IMR-90 (cell line): ENCODE measurements at regions not wholly inside any gene's neighbourhood (a gene's known extent, or its start where the extent isn't known, plus 50 kb on each side); places are given as distances from the start of the nearest gene placed in this dataset.

Experiments used
- ATAC-seq: fragments of 200-7000 bp; cut with Tn5 transposase; 2 replicates; pipeline ENCODE4 v1.9.1; 2020; ENCODE audit warnings: low read depth, mild to moderate bottlenecking, moderate library complexity
- BruUV-seq: library from RNA; stranded (reverse); fragments of 400-500 nt; replicated peaks from 2 replicates; lab custom pipeline; 2021; lab: Mats Ljungman, UMichigan
- CTCF ChIA-PET: fragments of 300-600 bp; formaldehyde crosslinking; extraction: SDS; loops from one replicate; lab custom pipeline; 2021; ENCODE audit warnings: antibody characterized with exemption; lab: Yijun Ruan, JAX
- POLR2A ChIA-PET: fragments of 300-600 bp; sonication (Branson Sonifier 250); formaldehyde crosslinking; loops from one replicate; lab custom pipeline; 2022; ENCODE audit warnings: antibody characterized with exemption; ENCODE audit not compliant: unreplicated experiment; lab: Charles Lee
- DNase-seq: peaks from one replicate; pipeline ENCODE4 v3.0.0; 2013
- H2AFZ ChIP-seq: replicated peaks from 2 replicates; pipeline ENCODE3; 2013; ENCODE audit warnings: low read length, mild to moderate bottlenecking; ENCODE audit not compliant: poor library complexity
- H2AK5ac ChIP-seq: 2 replicates; pipeline ENCODE4 v1.6.1; 2013; ENCODE audit warnings: low read depth, low read length, inconsistent platforms
- H2AK9ac ChIP-seq: replicated peaks from 2 replicates; pipeline ENCODE3; 2013; ENCODE audit warnings: mild to moderate bottlenecking, low read depth, low read length, moderate library complexity; ENCODE audit not compliant: poor library complexity
- H2BK120ac ChIP-seq: 2 replicates; pipeline ENCODE4 v1.6.1; 2013; ENCODE audit warnings: low read depth, low read length, inconsistent platforms
- H2BK15ac ChIP-seq: 3 replicates; pipeline ENCODE4 v1.6.1; 2013; ENCODE audit warnings: low read depth, low read length, inconsistent platforms
- H2BK20ac ChIP-seq: 2 replicates; pipeline ENCODE4 v1.6.1; 2013; ENCODE audit warnings: low read depth, mild to moderate bottlenecking, inconsistent platforms, low read length, moderate library complexity
- H2BK5ac ChIP-seq: 2 replicates; pipeline ENCODE4 v1.6.1; 2013; ENCODE audit warnings: mild to moderate bottlenecking, low read depth, low read length, inconsistent platforms; ENCODE audit not compliant: poor library complexity, severe bottlenecking
- H3K14ac ChIP-seq: replicated peaks from 2 replicates; pipeline ENCODE4 v1.6.1; 2013; ENCODE audit warnings: low read depth, low read length, inconsistent platforms
- H3K18ac ChIP-seq: 2 replicates; pipeline ENCODE4 v1.6.1; 2013; ENCODE audit warnings: low read depth, low read length, control low read depth
- H3K23ac ChIP-seq: 2 replicates; pipeline ENCODE4 v1.6.1; 2013; ENCODE audit warnings: low read depth, low read length, inconsistent platforms
- H3K27ac ChIP-seq: 2 replicates; pipeline ENCODE4 v1.5.1; 2013; ENCODE audit warnings: mild to moderate bottlenecking, control low read depth, low read length; ENCODE audit not compliant: insufficient read depth
- H3K27me3 ChIP-seq: 2 replicates; pipeline ENCODE4 v1.6.1; 2013; ENCODE audit warnings: low read length; ENCODE audit not compliant: control insufficient read depth, insufficient read depth
- H3K36me3 ChIP-seq: 2 replicates; pipeline ENCODE4 v1.6.1; 2013; ENCODE audit warnings: low read length, mixed read lengths; ENCODE audit not compliant: control insufficient read depth, insufficient read depth
- H3K4ac ChIP-seq: 2 replicates; pipeline ENCODE4 v1.6.1; 2013; ENCODE audit warnings: low read depth, low read length, inconsistent platforms
- H3K4me1 ChIP-seq: 2 replicates; pipeline ENCODE4 v1.6.1; 2013; ENCODE audit warnings: low read length, mixed read lengths; ENCODE audit not compliant: control insufficient read depth, insufficient read depth
- H3K4me2 ChIP-seq: 2 replicates; pipeline ENCODE4 v1.6.1; 2013; ENCODE audit warnings: low read depth, mild to moderate bottlenecking, control low read depth, low read length, moderate library complexity
- H3K4me3 ChIP-seq: 2 replicates; pipeline ENCODE4 v1.5.1; 2013; ENCODE audit warnings: low read depth, mild to moderate bottlenecking, control low read depth, low read length, moderate library complexity; ENCODE audit not compliant: insufficient read depth
- H3K56ac ChIP-seq: 2 replicates; pipeline ENCODE4 v1.6.1; 2013; ENCODE audit warnings: low read length, inconsistent platforms; ENCODE audit not compliant: insufficient read depth; ENCODE audit errors: extremely low read depth
- H3K79me1 ChIP-seq, 2 experiments: 2 replicates each; pipeline ENCODE4 v1.6.1; 2013; ENCODE audit warnings: low read length in 2 of 2, inconsistent platforms in 1 of 2, low read depth in 1 of 2
- H3K9ac ChIP-seq: 2 replicates; pipeline ENCODE4 v1.6.1; 2013; ENCODE audit warnings: low read depth, low read length, control low read depth
- H3K9me1 ChIP-seq: 2 replicates; pipeline ENCODE4 v1.6.1; 2013; ENCODE audit warnings: low read length, inconsistent platforms; ENCODE audit not compliant: insufficient read depth
- H3K9me3 ChIP-seq: 2 replicates; pipeline ENCODE4 v1.6.1; 2013; ENCODE audit warnings: low read length; ENCODE audit not compliant: control insufficient read depth, insufficient read depth
- H4K20me1 ChIP-seq: 2 replicates; pipeline ENCODE4 v1.6.1; 2013; ENCODE audit warnings: low read length, inconsistent platforms; ENCODE audit not compliant: insufficient read depth
- H4K5ac ChIP-seq: 2 replicates; pipeline ENCODE4 v1.6.1; 2013; ENCODE audit warnings: mild to moderate bottlenecking, low read depth, low read length, control low read depth
- H4K8ac ChIP-seq, 2 experiments: 2 replicates each; pipeline ENCODE4 v1.6.1; 2013; ENCODE audit warnings: low read depth in 2 of 2, low read length in 2 of 2, control low read depth in 1 of 2, inconsistent platforms in 1 of 2
- H4K91ac ChIP-seq: 2 replicates; pipeline ENCODE4 v1.6.1; 2013; ENCODE audit warnings: low read depth, low read length, inconsistent platforms; ENCODE audit not compliant: insufficient read depth
- BHLHE40 ChIP-seq: fragments of 150-350 bp; IDR thresholded peaks from 2 replicates; pipeline ENCODE4 v1.6.1; 2016; ENCODE audit warnings: mild to moderate bottlenecking, low read depth, low read length
- CEBPB ChIP-seq: IDR thresholded peaks from 2 replicates; pipeline ENCODE4 v1.6.1; 2012; ENCODE audit warnings: low read depth, low read length, improper control_type of control experiment
- CHD1 ChIP-seq: IDR thresholded peaks from 2 replicates; pipeline ENCODE4 v1.6.1; 2012; ENCODE audit warnings: low read depth, low read length, improper control_type of control experiment
- FOS ChIP-seq: fragments of 150-350 bp; IDR thresholded peaks from 2 replicates; pipeline ENCODE4 v1.6.1; 2016; ENCODE audit warnings: low read depth, low read length
- MAFK ChIP-seq: IDR thresholded peaks from 2 replicates; pipeline ENCODE4 v1.6.1; 2012; ENCODE audit warnings: low read depth, low read length, improper control_type of control experiment
- MAZ ChIP-seq: IDR thresholded peaks from 2 replicates; pipeline ENCODE4 v1.6.1; 2012; ENCODE audit warnings: low read depth, mild to moderate bottlenecking, low read length, improper control_type of control experiment, moderate library complexity, borderline replicate concordance
- MXI1 ChIP-seq: IDR thresholded peaks from 2 replicates; pipeline ENCODE4 v1.6.1; 2012; ENCODE audit warnings: low read depth, mild to moderate bottlenecking, low read length, moderate library complexity, borderline replicate concordance
- NFE2L2 ChIP-seq: fragments of 150-350 bp; IDR thresholded peaks from 2 replicates; pipeline ENCODE4 v1.6.1; 2016; ENCODE audit warnings: low read depth, mild to moderate bottlenecking, low read length
- POLR2A ChIP-seq: IDR thresholded peaks from 2 replicates; pipeline ENCODE4 v1.6.1; 2012; ENCODE audit warnings: mild to moderate bottlenecking, low read depth, low read length
- RAD21 ChIP-seq: IDR thresholded peaks from 2 replicates; pipeline ENCODE4 v1.6.1; 2012; ENCODE audit warnings: low read length, improper control_type of control experiment
- RCOR1 ChIP-seq: IDR thresholded peaks from 2 replicates; pipeline ENCODE4 v1.6.1; 2012; ENCODE audit warnings: mild to moderate bottlenecking, low read length, improper control_type of control experiment; ENCODE audit not compliant: insufficient replicate concordance
- RFX5 ChIP-seq: IDR thresholded peaks from 2 replicates; pipeline ENCODE4 v1.8.0; 2012; ENCODE audit warnings: low read depth, mild to moderate bottlenecking, low read length, moderate library complexity
- SMC3 ChIP-seq: fragments of 150-350 bp; IDR thresholded peaks from 2 replicates; pipeline ENCODE4 v1.6.1; 2016; ENCODE audit warnings: low read depth, mild to moderate bottlenecking, antibody characterized with exemption, low read length, moderate library complexity
- WGBS, 2 experiments: methylation state at CpG; one replicate each; pipeline versions ENCODE4 v1.1.5 to v1.1.7; 2013; ENCODE audit warnings: missing lambda C conversion rate in 2 of 2; ENCODE audit not compliant: insufficient read length in 1 of 2; ENCODE audit errors: extremely low coverage in 2 of 2; 5-methylcytosine and 5-hydroxymethylcytosine counted together
- dilution Hi-C: fragments of 300-500 bp; cut with HindIII; formaldehyde crosslinking; loops from one replicate; pipeline ENCODE4 v1.14.3; 2018; ENCODE audit warnings: low sequenced_read_pairs; ENCODE audit not compliant: unreplicated experiment
- in situ Hi-C: fragments of 300-500 bp; cut with MboI; formaldehyde crosslinking; loops from 3 replicates; pipeline ENCODE4 v1.14.3; 2019; ENCODE audit warnings: low sequenced_read_pairs, inconsistent platforms, mixed read lengths
- intact Hi-C: fragments of 100-400 bp; cut with micrococcal nuclease; formaldehyde crosslinking; loops from 2 replicates; pipeline ENCODE4 v1.10.0; 2022
- TF ChIP-seq, protein P1 (sequence below): fragments of 150-350 bp; IDR thresholded peaks from 2 replicates; pipeline ENCODE4 v1.6.1; 2017; ENCODE audit warnings: mild to moderate bottlenecking, antibody characterized with exemption, low read length, low read depth
- TF ChIP-seq, protein P2 (sequence below): fragments of 150-350 bp; IDR thresholded peaks from 2 replicates; pipeline ENCODE4 v1.6.1; 2016; ENCODE audit warnings: low read depth, mild to moderate bottlenecking, low read length, moderate library complexity, borderline replicate concordance
- TF ChIP-seq, protein P3 (sequence below): conservative IDR thresholded peaks from 2 replicates; pipeline ENCODE4 v1.5.1; 2012; ENCODE audit warnings: mild to moderate bottlenecking, low read depth, low read length, improper control_type of control experiment

DNA sequence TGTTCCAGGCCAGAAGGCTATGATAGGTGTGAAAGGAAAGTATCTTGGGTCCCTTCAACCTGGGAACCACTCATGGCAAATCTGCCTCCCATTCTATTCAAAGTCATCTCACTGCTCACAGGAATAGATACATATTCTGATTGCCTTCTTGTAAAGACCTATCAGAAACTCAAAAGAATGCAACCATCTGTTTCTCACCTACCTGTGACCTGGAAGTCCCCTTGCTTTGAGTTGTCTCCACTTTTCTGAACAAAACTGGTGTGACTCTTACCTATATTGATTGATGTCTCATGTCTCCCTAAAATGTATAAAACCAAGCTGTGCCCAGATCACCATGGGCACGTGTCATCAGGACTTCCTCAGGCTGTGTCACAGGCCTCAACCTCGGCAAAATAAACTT is 1149.3 kb downstream of the NSUN3 start:
- intact Hi-C loops, result no loop called here
- Histone ChIP-seq H4K20me1 (no peaks in the 10 kb centered on the region), H2AFZ (no peak overlapping the region), H2BK120ac (no peak overlapping the region), H3K9me3 (no peaks in the 10 kb centered on the region), H3K18ac (no peak overlapping the region), H2BK15ac (no peak overlapping the region), H2AK9ac (no peak overlapping the region), H3K56ac (no peak overlapping the region), H2AK5ac (no peak overlapping the region), H3K27me3 (no peaks in the 10 kb centered on the region), H4K8ac (no peak overlapping the region), H3K14ac (no peak overlapping the region), H3K23ac (no peak overlapping the region), H3K9me1 (no peaks in the 10 kb centered on the region), H2BK20ac (no peak overlapping the region), H4K91ac (no peak overlapping the region), H3K9ac (no peak overlapping the region), H3K36me3 (no peaks in the 10 kb centered on the region), H3K79me1 (no peaks in the 10 kb centered on the region), H3K4me1 (no peaks in the 10 kb centered on the region), H3K4me3 (no peak overlapping the region), H3K27ac (no peak overlapping the region), H3K4me2 (no peak overlapping the region), H3K4ac (no peak overlapping the region), H4K5ac (no peak overlapping the region), H2BK5ac (no peak overlapping the region)
- in situ Hi-C loops, result no loop called here
- TF ChIP-seq RCOR1 (no peak), NFE2L2 (no peak), POLR2A (no peak), FOS (no peak), MAFK (no peak), CHD1 (no peak), BHLHE40 (no peak), SMC3 (no peak), RAD21 (no peak), CEBPB (no peak), MAZ (no peak), MXI1 (no peak), RFX5 (no peak)
- TF ChIP-seq, protein P1, sequence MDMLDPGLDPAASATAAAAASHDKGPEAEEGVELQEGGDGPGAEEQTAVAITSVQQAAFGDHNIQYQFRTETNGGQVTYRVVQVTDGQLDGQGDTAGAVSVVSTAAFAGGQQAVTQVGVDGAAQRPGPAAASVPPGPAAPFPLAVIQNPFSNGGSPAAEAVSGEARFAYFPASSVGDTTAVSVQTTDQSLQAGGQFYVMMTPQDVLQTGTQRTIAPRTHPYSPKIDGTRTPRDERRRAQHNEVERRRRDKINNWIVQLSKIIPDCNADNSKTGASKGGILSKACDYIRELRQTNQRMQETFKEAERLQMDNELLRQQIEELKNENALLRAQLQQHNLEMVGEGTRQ, result no peak
- TF ChIP-seq, protein P2, sequence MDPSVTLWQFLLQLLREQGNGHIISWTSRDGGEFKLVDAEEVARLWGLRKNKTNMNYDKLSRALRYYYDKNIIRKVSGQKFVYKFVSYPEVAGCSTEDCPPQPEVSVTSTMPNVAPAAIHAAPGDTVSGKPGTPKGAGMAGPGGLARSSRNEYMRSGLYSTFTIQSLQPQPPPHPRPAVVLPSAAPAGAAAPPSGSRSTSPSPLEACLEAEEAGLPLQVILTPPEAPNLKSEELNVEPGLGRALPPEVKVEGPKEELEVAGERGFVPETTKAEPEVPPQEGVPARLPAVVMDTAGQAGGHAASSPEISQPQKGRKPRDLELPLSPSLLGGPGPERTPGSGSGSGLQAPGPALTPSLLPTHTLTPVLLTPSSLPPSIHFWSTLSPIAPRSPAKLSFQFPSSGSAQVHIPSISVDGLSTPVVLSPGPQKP, result no peak
- TF ChIP-seq, protein P3, sequence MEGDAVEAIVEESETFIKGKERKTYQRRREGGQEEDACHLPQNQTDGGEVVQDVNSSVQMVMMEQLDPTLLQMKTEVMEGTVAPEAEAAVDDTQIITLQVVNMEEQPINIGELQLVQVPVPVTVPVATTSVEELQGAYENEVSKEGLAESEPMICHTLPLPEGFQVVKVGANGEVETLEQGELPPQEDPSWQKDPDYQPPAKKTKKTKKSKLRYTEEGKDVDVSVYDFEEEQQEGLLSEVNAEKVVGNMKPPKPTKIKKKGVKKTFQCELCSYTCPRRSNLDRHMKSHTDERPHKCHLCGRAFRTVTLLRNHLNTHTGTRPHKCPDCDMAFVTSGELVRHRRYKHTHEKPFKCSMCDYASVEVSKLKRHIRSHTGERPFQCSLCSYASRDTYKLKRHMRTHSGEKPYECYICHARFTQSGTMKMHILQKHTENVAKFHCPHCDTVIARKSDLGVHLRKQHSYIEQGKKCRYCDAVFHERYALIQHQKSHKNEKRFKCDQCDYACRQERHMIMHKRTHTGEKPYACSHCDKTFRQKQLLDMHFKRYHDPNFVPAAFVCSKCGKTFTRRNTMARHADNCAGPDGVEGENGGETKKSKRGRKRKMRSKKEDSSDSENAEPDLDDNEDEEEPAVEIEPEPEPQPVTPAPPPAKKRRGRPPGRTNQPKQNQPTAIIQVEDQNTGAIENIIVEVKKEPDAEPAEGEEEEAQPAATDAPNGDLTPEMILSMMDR, result no peak
- no peak for DNase-seq
- WGBS, 2 experiments, result 17% methylated on average over 2 of the region's 2 CpGs; no CpG with 5 or more reads in 1 of the 2 experiments
- no TSS peak for BruUV-seq
- dilution Hi-C loops, result no loop called here
- no peak for ATAC-seq
- CTCF ChIA-PET, result no interaction called here
- POLR2A ChIA-PET, result no interaction called here
